CD4-positive, alpha-beta T cell treated with Interleukin-15 for 1 hour (primary cell): ENCODE measurements at regions not wholly inside any gene's neighbourhood (a gene's known extent, or its start where the extent isn't known, plus 50 kb on each side); places are given as distances from the start of the nearest gene placed in this dataset.
A peak's percentile ranks its signal among the peaks of the same experiment; 100 is the strongest.

Experiments
- DNase-seq: peaks from one replicate; pipeline ENCODE4 v3.0.0-alpha.2; 2020

- peak; percentile 38 for DNase-seq
These were observed 180.5 kb downstream of the ZNF365 start for GRCh38 chr10:62554632-62555199.

GRCh38 chr10:62559481-62560200 lies 185.5 kb downstream of the ZNF365 start:
- no peak for DNase-seq

GRCh38 chr10:62560201-62560819 lies 186.1 kb downstream of the ZNF365 start:
- DNase-seq = no peak

- no peak for DNase-seq
These were observed 187.0 kb downstream of the ZNF365 start for GRCh38 chr10:62561151-62561550.

GRCh38 chr10:62562101-62562500 lies 187.9 kb downstream of the ZNF365 start:
- DNase-seq = no peak

- no peak for DNase-seq
These were observed 188.6 kb downstream of the ZNF365 start for GRCh38 chr10:62562795-62563194.

- DNase-seq = no peak
These were observed 199.8 kb downstream of the ZNF365 start for GRCh38 chr10:62573929-62574328.

- DNase-seq = no peak
These were observed 202.9 kb downstream of the ZNF365 start for GRCh38 chr10:62577076-62577475.

GRCh38 chr10:62577666-62578291 lies 203.6 kb downstream of the ZNF365 start:
- DNase-seq = no peak

GRCh38 chr10:62578301-62578700 lies 204.1 kb downstream of the ZNF365 start:
- DNase-seq = no peak

GRCh38 chr10:62578916-62579315 lies 204.7 kb downstream of the ZNF365 start:
- no peak for DNase-seq

- no peak for DNase-seq
These were observed 206.2 kb downstream of the ZNF365 start for GRCh38 chr10:62580396-62580795.

- no peak for DNase-seq
These were observed 207.2 kb downstream of the ZNF365 start for GRCh38 chr10:62581351-62581750.

GRCh38 chr10:62582101-62582705 lies 208.0 kb downstream of the ZNF365 start:
- no peak for DNase-seq

GRCh38 chr10:62582804-62583208 lies 208.6 kb downstream of the ZNF365 start:
- no peak for DNase-seq

GRCh38 chr10:62583876-62584615 lies 209.9 kb downstream of the ZNF365 start:
- DNase-seq = no peak

- DNase-seq = no peak
These were observed 210.6 kb downstream of the ZNF365 start for GRCh38 chr10:62584731-62585130.

GRCh38 chr10:62585211-62585775 lies 211.1 kb downstream of the ZNF365 start:
- DNase-seq = no peak

GRCh38 chr10:62587011-62587410 lies 212.8 kb downstream of the ZNF365 start:
- no peak for DNase-seq

- no peak for DNase-seq
These were observed 213.9 kb downstream of the ZNF365 start for GRCh38 chr10:62588116-62588515.

GRCh38 chr10:62589689-62590088 lies 214.8 kb upstream of the ADO start:
- DNase-seq = no peak

GRCh38 chr10:62590306-62590705 lies 214.2 kb upstream of the ADO start:
- no peak for DNase-seq
